Keratinocyte (primary cell): ENCODE measurements at regions not wholly inside any gene's neighbourhood (a gene's known extent, or its start where the extent isn't known, plus 50 kb on each side); places are given as distances from the start of the nearest gene placed in this dataset.

ENCODE experiments used
- DNase-seq: peaks from one replicate; pipeline ENCODE4 v3.0.0-alpha.2; 2011; ENCODE audit warnings: low read depth, missing footprints, low spot score
- FAIRE-seq: peaks from 2 replicates; lab custom pipeline; 2011; peaks lifted over from hg19 to GRCh38; lab: Jason Lieb, UNC
- H2AFZ ChIP-seq: 2 replicates; pipeline ENCODE4 v1.6.0; 2012; ENCODE audit warnings: low read length, control low read depth, inconsistent platforms; ENCODE audit not compliant: control insufficient read depth
- H3K27ac ChIP-seq: 2 replicates; pipeline ENCODE4 v1.5.1; 2011; ENCODE audit warnings: low read length; ENCODE audit not compliant: control insufficient read depth, insufficient read depth
- H3K27me3 ChIP-seq: 3 replicates; pipeline ENCODE4 v1.6.0; 2011; ENCODE audit warnings: low read length; ENCODE audit not compliant: control insufficient read depth, insufficient read depth; ENCODE audit errors: extremely low read depth
- H3K36me3 ChIP-seq, 2 experiments: 2 replicates in 1 of 2; 3 replicates in 1 of 2; pipeline ENCODE4 v1.5.1; 2011; ENCODE audit warnings: low read length in 2 of 2, mild to moderate bottlenecking in 1 of 2; ENCODE audit not compliant: control insufficient read depth in 2 of 2, insufficient read depth in 2 of 2; ENCODE audit errors: extremely low read depth in 1 of 2
- H3K4me1 ChIP-seq: 3 replicates; pipeline ENCODE4 v1.5.1; 2011; ENCODE audit warnings: low read length; ENCODE audit not compliant: control insufficient read depth, insufficient read depth; ENCODE audit errors: extremely low read depth
- H3K4me2 ChIP-seq: 3 replicates; pipeline ENCODE4 v1.6.0; 2011; ENCODE audit warnings: low read depth, low read length; ENCODE audit not compliant: control insufficient read depth, insufficient read depth; ENCODE audit errors: extremely low read depth
- H3K4me3 ChIP-seq, 3 experiments: fragments of 200-600 bp in 1 of 3; sonication (generic) in 1 of 3; 2 replicates in 2 of 3; 3 replicates in 1 of 3; pipeline ENCODE4 v1.5.1; 2011 to 2016; ENCODE audit warnings: low read length in 3 of 3, mild to moderate bottlenecking in 3 of 3, control low read depth in 2 of 3, inconsistent platforms in 1 of 3, low read depth in 1 of 3, mixed read lengths in 1 of 3, mixed run types in 1 of 3, moderate library complexity in 1 of 3; ENCODE audit not compliant: control insufficient read depth in 2 of 3, insufficient read depth in 2 of 3; ENCODE audit errors: extremely low read depth in 1 of 3
- H3K79me2 ChIP-seq: 2 replicates; pipeline ENCODE4 v1.6.0; 2012; ENCODE audit warnings: low read length; ENCODE audit not compliant: control insufficient read depth, insufficient read depth
- H3K9ac ChIP-seq: 3 replicates; pipeline ENCODE4 v1.6.0; 2011; ENCODE audit warnings: low read length; ENCODE audit not compliant: control insufficient read depth, insufficient read depth; ENCODE audit errors: extremely low read depth
- H3K9me1 ChIP-seq: 3 replicates; pipeline ENCODE4 v1.6.0; 2011; ENCODE audit warnings: low read length; ENCODE audit not compliant: control insufficient read depth, insufficient read depth; ENCODE audit errors: extremely low read depth
- H3K9me3 ChIP-seq: 2 replicates; pipeline ENCODE4 v1.5.1; 2012; ENCODE audit warnings: low read depth, low read length; ENCODE audit not compliant: control insufficient read depth
- H4K20me1 ChIP-seq: 3 replicates; pipeline ENCODE4 v1.6.0; 2011; ENCODE audit warnings: low read length; ENCODE audit not compliant: control insufficient read depth, insufficient read depth; ENCODE audit errors: extremely low read depth
- EZH2 ChIP-seq: IDR thresholded peaks from one replicate; pipeline ENCODE4 v1.6.1; 2012; ENCODE audit warnings: inconsistent platforms, mild to moderate bottlenecking, low read length, moderate library complexity
- dilution Hi-C: fragments of 300-500 bp; cut with MboI; formaldehyde crosslinking; loops from one replicate; pipeline ENCODE4 v1.7.0; 2020; ENCODE audit warnings: low sequenced_read_pairs; ENCODE audit not compliant: extremely low pct_ligation_motif_present
- TF ChIP-seq, protein P1 (sequence below), 3 experiments: IDR thresholded peaks in 1 of 3; conservative IDR thresholded peaks in 1 of 3; optimal IDR thresholded peaks in 1 of 3; 2 replicates in 2 of 3; 3 replicates in 1 of 3; pipeline versions ENCODE3 to v1.5.1; 2011; ENCODE audit warnings: low read length in 3 of 3, mild to moderate bottlenecking in 3 of 3, moderate library complexity in 2 of 3, control low read depth in 1 of 3, inconsistent platforms in 1 of 3; ENCODE audit not compliant: insufficient read depth in 2 of 3; ENCODE audit errors: extremely low read depth in 1 of 3

- Histone ChIP-seq H2AFZ (peak overlapping the region; percentile 36), H3K27ac (peak overlapping the region; percentile 67), H3K9me1 (no peaks in the 10 kb centered on the region), H4K20me1 (no peaks in the 10 kb centered on the region), H3K9me3 (no peaks in the 10 kb centered on the region), H3K36me3 (no peaks in the 10 kb centered on the region), H3K27me3 (no peaks in the 10 kb centered on the region), H3K9ac (peak overlapping the region; percentile 18), H3K4me2 (peak overlapping the region; percentile 55), H3K79me2 (no peaks in the 10 kb centered on the region), H3K4me3 (peak overlapping the region in 1 of 3 experiments; percentile 38), H3K4me1 (peaks cover 25% of the 10 kb centered on the region)
- peak; percentile 58 for FAIRE-seq
- TF ChIP-seq, protein P1, sequence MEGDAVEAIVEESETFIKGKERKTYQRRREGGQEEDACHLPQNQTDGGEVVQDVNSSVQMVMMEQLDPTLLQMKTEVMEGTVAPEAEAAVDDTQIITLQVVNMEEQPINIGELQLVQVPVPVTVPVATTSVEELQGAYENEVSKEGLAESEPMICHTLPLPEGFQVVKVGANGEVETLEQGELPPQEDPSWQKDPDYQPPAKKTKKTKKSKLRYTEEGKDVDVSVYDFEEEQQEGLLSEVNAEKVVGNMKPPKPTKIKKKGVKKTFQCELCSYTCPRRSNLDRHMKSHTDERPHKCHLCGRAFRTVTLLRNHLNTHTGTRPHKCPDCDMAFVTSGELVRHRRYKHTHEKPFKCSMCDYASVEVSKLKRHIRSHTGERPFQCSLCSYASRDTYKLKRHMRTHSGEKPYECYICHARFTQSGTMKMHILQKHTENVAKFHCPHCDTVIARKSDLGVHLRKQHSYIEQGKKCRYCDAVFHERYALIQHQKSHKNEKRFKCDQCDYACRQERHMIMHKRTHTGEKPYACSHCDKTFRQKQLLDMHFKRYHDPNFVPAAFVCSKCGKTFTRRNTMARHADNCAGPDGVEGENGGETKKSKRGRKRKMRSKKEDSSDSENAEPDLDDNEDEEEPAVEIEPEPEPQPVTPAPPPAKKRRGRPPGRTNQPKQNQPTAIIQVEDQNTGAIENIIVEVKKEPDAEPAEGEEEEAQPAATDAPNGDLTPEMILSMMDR (optimal IDR thresholded peaks at IDR 0.05 in 1 of 3, IDR thresholded peaks at IDR 0.05 in 1 of 3, conservative IDR thresholded peaks at IDR 0.05 in 1 of 3; ENCODE audit: extremely low read depth in 1 of 3, insufficient read depth in 2 of 3, low read length in 3 of 3): no peak
- TF ChIP-seq EZH2: no peak
- dilution Hi-C loops: no loop called here
- DNase-seq: no peak
Observed at GRCh38 chr11:41522899-41523672, 63.6 kb upstream of the LRRC4C start.

- FAIRE-seq (no peak), DNase-seq (no peak)
- no peak overlapping the region for H3K9ac ChIP-seq
- no peaks in the 10 kb centered on the region for H3K36me3 ChIP-seq
- H3K27ac ChIP-seq: no peak overlapping the region
- H4K20me1 ChIP-seq: no peaks in the 10 kb centered on the region
- no peak overlapping the region for H2AFZ ChIP-seq
- dilution Hi-C loops: no loop called here
- no peak overlapping the region for H3K4me2 ChIP-seq
- peaks cover 18% of the 10 kb centered on the region for H3K4me1 ChIP-seq
- H3K9me1 ChIP-seq: no peaks in the 10 kb centered on the region
- no peak overlapping the region for H3K4me3 ChIP-seq
- no peaks in the 10 kb centered on the region for H3K9me3 ChIP-seq
- H3K27me3 ChIP-seq: no peaks in the 10 kb centered on the region
- H3K79me2 ChIP-seq: no peaks in the 10 kb centered on the region
- TF ChIP-seq EZH2: no peak
- TF ChIP-seq, protein P1 (optimal IDR thresholded peaks at IDR 0.05 in 1 of 3, IDR thresholded peaks at IDR 0.05 in 1 of 3, conservative IDR thresholded peaks at IDR 0.05 in 1 of 3; ENCODE audit: extremely low read depth in 1 of 3, insufficient read depth in 2 of 3, low read length in 3 of 3): no peak
Observed at GRCh38 chr11:41527530-41527929, 68.1 kb upstream of the LRRC4C start.
